HG03378 (cell line): ENCODE measurements at regions not wholly inside any gene's neighbourhood (a gene's known extent, or its start where the extent isn't known, plus 50 kb on each side); places are given as distances from the start of the nearest gene placed in this dataset.
A peak's percentile ranks its signal among the peaks of the same experiment; 100 is the strongest.

Experiments used
- ATAC-seq: cut with Tn5 transposase; IDR thresholded peaks from one replicate; pipeline ENCODE4 v1.9.1; 2021; ENCODE audit warnings: mild to moderate bottlenecking, moderate library complexity; ENCODE audit not compliant: unreplicated experiment

GRCh38 chr6:132934496-132934895, 120.1 kb downstream of the RPS12 start:
- no peak for ATAC-seq

DNA sequence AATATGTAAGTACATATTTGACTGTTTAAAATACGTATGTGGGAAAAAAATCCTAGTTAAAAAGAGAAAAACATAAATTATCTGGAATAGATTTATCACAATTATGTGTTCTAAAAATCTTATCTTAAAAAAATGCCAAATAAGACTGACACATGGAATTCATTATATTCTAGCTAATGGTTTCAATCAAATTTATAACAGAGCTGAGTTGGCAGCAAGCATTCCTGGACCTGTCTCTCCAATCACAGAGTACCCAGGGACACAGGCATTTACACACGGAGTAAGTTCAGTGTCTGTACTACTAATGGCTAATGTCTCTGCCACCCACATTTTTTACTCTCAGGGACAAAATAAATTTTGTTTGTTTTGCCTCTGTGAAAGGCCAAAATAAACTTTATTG, 122.3 kb downstream of the RPS12 start:
- ATAC-seq = no peak

GRCh38 chr6:132937466-132937906, 123.1 kb downstream of the RPS12 start:
- no peak for ATAC-seq

GRCh38 chr6:132948889-132949288, 134.5 kb downstream of the RPS12 start:
- no peak for ATAC-seq

GRCh38 chr6:132950566-132950965, 136.2 kb downstream of the RPS12 start:
- ATAC-seq = no peak

- ATAC-seq = no peak
Observed at GRCh38 chr6:132952031-132952867, 137.9 kb downstream of the RPS12 start.

DNA sequence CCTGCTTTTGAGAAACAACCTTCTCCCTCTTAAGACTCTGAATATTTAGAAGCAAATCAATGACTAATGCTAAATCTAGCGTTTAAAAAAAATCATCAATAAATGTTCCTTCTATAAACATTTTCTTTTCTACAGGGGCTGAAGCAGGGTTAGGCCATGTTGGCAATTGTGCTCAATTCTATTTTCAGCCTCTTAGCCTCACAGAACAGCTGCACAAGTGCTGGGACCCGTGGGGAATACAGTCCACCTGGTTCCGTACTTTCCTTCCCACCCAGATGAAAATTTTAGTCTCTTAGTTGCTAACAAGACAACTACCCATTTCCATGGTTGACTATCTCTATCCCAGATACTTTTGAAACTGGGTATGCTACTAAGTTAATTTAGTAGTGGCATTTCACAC, 138.6 kb downstream of the RPS12 start:
- ATAC-seq = no peak

- no peak for ATAC-seq
Observed at GRCh38 chr6:132954222-132954621, 139.9 kb downstream of the RPS12 start.

- no peak for ATAC-seq
Observed at GRCh38 chr6:132954936-132955335, 140.6 kb downstream of the RPS12 start.

DNA sequence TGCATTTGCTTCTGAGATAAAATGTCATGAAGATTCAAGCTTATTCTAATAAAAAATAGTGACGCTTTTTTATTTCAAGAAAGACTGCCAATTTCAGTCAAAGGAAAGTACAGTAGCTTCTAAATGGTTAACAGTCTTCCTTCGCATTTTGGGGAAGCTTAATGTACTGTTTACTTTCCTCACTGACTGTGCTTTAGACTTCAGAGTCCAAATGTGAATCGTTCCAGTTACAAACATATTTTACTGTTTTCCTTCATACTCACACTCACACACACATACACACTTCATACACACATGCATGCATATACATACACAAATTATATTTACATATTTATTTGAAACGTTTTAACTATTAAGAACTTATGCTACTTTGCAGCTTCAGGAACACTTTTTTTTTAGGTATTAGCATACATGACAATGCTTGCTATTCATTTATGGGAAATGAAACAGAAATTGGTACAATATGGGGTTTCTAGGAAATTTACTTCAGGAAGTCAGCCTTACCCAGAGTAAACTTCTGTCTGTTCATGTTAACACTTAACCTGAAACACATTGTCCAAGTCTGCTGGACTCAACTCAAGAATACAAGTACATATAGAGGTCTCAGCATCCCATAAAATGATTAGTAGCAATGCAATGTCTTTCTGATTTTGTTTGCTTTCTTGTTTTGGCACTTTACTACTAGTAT, 145.4 kb downstream of the RPS12 start:
- no peak for ATAC-seq

GRCh38 chr6:132960720-132961119, 146.4 kb downstream of the RPS12 start:
- ATAC-seq = no peak

DNA sequence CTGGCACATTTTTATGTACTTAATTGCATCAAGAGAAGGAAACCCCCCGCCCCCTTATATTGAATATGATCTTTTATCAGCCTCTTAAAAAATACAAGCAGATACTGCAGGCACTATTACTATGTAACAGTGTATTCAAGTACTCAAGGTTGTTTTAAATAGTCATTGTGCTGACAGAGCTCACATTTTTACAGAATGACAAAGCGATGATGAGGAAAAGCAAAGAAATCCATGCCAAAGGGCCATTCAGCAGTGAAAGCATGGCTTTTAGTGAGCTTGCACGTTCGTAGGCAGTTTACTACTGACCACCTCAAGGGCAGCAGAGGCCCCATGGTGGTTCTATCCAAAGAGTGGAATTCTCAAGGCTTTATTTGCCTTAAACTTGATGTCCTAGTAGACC, 146.8 kb downstream of the RPS12 start:
- no peak for ATAC-seq

- no peak for ATAC-seq
Observed at GRCh38 chr6:132961610-132962009, 147.2 kb downstream of the RPS12 start.

- peak; percentile 75 for ATAC-seq
Observed at GRCh38 chr6:132962936-132963868, 148.8 kb downstream of the RPS12 start.

GRCh38 chr6:132964101-132964867, 149.9 kb downstream of the RPS12 start:
- no peak for ATAC-seq

GRCh38 chr6:132964868-132965382, 150.6 kb downstream of the RPS12 start:
- no peak for ATAC-seq

GRCh38 chr6:132967871-132968270, 153.5 kb downstream of the RPS12 start:
- ATAC-seq = no peak

- ATAC-seq = no peak
Observed at GRCh38 chr6:132968419-132968950, 154.1 kb downstream of the RPS12 start.

DNA sequence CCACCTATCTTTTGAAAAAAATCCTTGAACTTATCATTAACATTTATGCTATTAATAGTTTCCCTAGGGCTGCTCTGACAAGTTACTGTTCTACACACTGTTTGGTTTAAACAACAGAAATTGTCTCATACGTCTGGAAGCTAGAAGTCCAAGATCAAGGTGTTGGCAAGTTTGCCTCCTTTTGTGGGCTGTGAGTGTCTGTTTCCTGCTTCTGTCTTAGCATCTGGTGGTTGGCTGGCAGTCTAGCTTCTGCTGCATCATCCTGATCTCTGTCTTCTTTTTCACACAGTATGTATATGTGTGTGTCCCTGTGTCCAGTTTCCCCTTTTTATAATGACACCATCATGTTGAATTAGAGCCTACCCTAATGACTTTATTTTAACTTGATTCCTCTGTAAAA, 154.8 kb downstream of the RPS12 start:
- no peak for ATAC-seq

- no peak for ATAC-seq
Observed at GRCh38 chr6:132971676-132972075, 157.3 kb downstream of the RPS12 start.
